Prostate gland (tissue), 2 donors: ENCODE measurements at regions not wholly inside any gene's neighbourhood (a gene's known extent, or its start where the extent isn't known, plus 50 kb on each side); places are given as distances from the start of the nearest gene placed in this dataset.

Experiments
- DNase-seq: peaks from one replicate; pipeline ENCODE4 v3.0.0-alpha.2; 2019; ENCODE audit warnings: low spot score
- H3K27ac ChIP-seq, 2 donors: fragments of 200-600 bp; sonication (generic); 2 replicates each; pipeline ENCODE4 v1.5.1; 2017 to 2019
- H3K27me3 ChIP-seq: fragments of 200-600 bp; sonication (generic); replicated peaks from 2 replicates; pipeline ENCODE4 v1.5.1; 2019; ENCODE audit not compliant: insufficient read depth
- H3K36me3 ChIP-seq, 2 donors: fragments of 200-600 bp; sonication (generic); 1 replicate in 1 of 2; 2 replicates in 1 of 2; pipeline versions ENCODE4 v1.5.1 to v1.8.1; 2017 to 2019
- H3K4me1 ChIP-seq: fragments of 200-600 bp; sonication (generic); replicated peaks from 2 replicates; pipeline ENCODE4 v1.5.1; 2019
- H3K4me3 ChIP-seq, 2 donors: fragments of 200-600 bp; sonication (generic); 2 replicates each; pipeline ENCODE4 v1.5.1; 2017 to 2019
- H3K9me3 ChIP-seq: fragments of 200-600 bp; sonication (generic); 2 replicates; pipeline ENCODE4 v1.5.1; 2017
- CTCF ChIP-seq, 4 experiments: fragments of 200-600 bp in 2 of 4; fragments of 450-650 bp in 2 of 4; sonication (generic) in 2 of 4; IDR thresholded peaks; 1 replicate in 3 of 4; 2 replicates in 1 of 4; pipeline ENCODE4 v1.5.1; 2016 to 2019; ENCODE audit warnings: antibody characterized with exemption in 4 of 4, mild to moderate bottlenecking in 2 of 4, moderate library complexity in 2 of 4
- POLR2A ChIP-seq: fragments of 450-650 bp; IDR thresholded peaks from one replicate; pipeline ENCODE4 v1.6.1; 2016; ENCODE audit warnings: antibody characterized with exemption, mild to moderate bottlenecking
- POLR2AphosphoS5 ChIP-seq: sonication (generic); formaldehyde crosslinking; IDR thresholded peaks from one replicate; pipeline ENCODE4 v1.6.1; 2017; ENCODE audit warnings: antibody characterized with exemption
- WGBS: methylation state at CpG from one replicate; pipeline ENCODE4 v1.1.5; 2018; 5-methylcytosine and 5-hydroxymethylcytosine counted together
- intact Hi-C: fragments of 100-400 bp; cut with DNase I; formaldehyde crosslinking; loops from one replicate; pipeline ENCODE4 v1.14.2; 2022

- TF ChIP-seq POLR2A (no peak), CTCF (IDR thresholded peaks at IDR 0.05) (no peak), POLR2AphosphoS5 (no peak)
- intact Hi-C loops = loop anchor here (2.0 kb wide), 1 partner anchor 79 kb away; no protein-coding TSS in a partner anchor
- 61% methylated on average over 2 of the region's 2 CpGs for WGBS
Measured at GRCh38 chr11:59285716-59286260, 72.9 kb upstream of the OR5AN1 start.

GRCh38 chr11:59284773-59285129 lies 72.0 kb upstream of the MPEG1 start:
- WGBS = 30% methylated on average over 5 of the region's 5 CpGs
- intact Hi-C loops = loop anchor here (2.0 to 5.0 kb wide), 2 partner anchors 78 to 112 kb away; partner anchors contain the start of gene DTX4
- TF ChIP-seq CTCF (IDR thresholded peaks at IDR 0.05) (no peak), POLR2AphosphoS5 (no peak)
- Histone ChIP-seq H3K27ac (no peak overlapping the region), H3K9me3 (no peaks in the 10 kb centered on the region), H3K36me3 (no peaks in the 10 kb centered on the region), H3K4me1 (no peaks in the 10 kb centered on the region), H3K27me3 (no peaks in the 10 kb centered on the region), H3K4me3 (no peak overlapping the region)
- no peak for DNase-seq

More at GRCh38 chr11:59285716-59286260, 72.9 kb upstream of the OR5AN1 start:
- Histone ChIP-seq H3K4me3 (no peak overlapping the region), H3K9me3 (no peaks in the 10 kb centered on the region), H3K27ac (no peak overlapping the region), H3K4me1 (no peaks in the 10 kb centered on the region), H3K27me3 (no peaks in the 10 kb centered on the region), H3K36me3 (no peaks in the 10 kb centered on the region)
- no peak for DNase-seq

GRCh38 chr11:59283825-59284772 lies 71.4 kb upstream of the MPEG1 start:
- Histone ChIP-seq H3K4me3 (no peak overlapping the region), H3K27me3 (no peaks in the 10 kb centered on the region), H3K9me3 (no peaks in the 10 kb centered on the region), H3K4me1 (no peaks in the 10 kb centered on the region), H3K36me3 (no peaks in the 10 kb centered on the region), H3K27ac (no peak overlapping the region)
- intact Hi-C loops = loop anchor here (2.0 to 5.0 kb wide), 2 partner anchors 77 to 112 kb away; partner anchors contain the start of gene DTX4
- peak; percentile 41 for DNase-seq
- TF ChIP-seq CTCF (IDR thresholded peaks at IDR 0.05) (peak; percentile 48 to 87 (median 76)), POLR2A (no peak)
- WGBS = 43% methylated on average over 14 of the region's 14 CpGs

GRCh38 chr11:59283311-59283710 lies 70.6 kb upstream of the MPEG1 start:
- Histone ChIP-seq H3K27ac (no peak overlapping the region), H3K9me3 (no peaks in the 10 kb centered on the region), H3K4me1 (no peaks in the 10 kb centered on the region), H3K4me3 (no peak overlapping the region), H3K27me3 (no peaks in the 10 kb centered on the region), H3K36me3 (no peaks in the 10 kb centered on the region)
- intact Hi-C loops = loop anchor here (5.0 kb wide), 1 partner anchor 111 kb away; the partner anchor contains the start of gene DTX4
- DNase-seq = no peak
- TF ChIP-seq CTCF (IDR thresholded peaks at IDR 0.05) (no peak), POLR2AphosphoS5 (no peak), POLR2A (no peak)
- 62% methylated on average over 4 of the region's 4 CpGs for WGBS
